Trophoblast cell (in vitro differentiated cells and primary cell): ENCODE measurements at regions not wholly inside any gene's neighbourhood (a gene's known extent, or its start where the extent isn't known, plus 50 kb on each side); places are given as distances from the start of the nearest gene placed in this dataset.

Experiments used
- DNase-seq, 2 donors: peaks; one replicate each; pipeline ENCODE4 v3.0.0-alpha.2; 2016
- H2AFZ ChIP-seq: 2 replicates; pipeline ENCODE4 v1.6.1; 2013; ENCODE audit warnings: low read length, moderate library complexity, mild to moderate bottlenecking; ENCODE audit not compliant: insufficient read depth, poor library complexity
- H2AK5ac ChIP-seq: 2 replicates; pipeline ENCODE4 v1.6.1; 2013; ENCODE audit warnings: mild to moderate bottlenecking, low read length
- H2BK120ac ChIP-seq: 2 replicates; pipeline ENCODE4 v1.6.1; 2013; ENCODE audit warnings: low read length, mild to moderate bottlenecking, moderate library complexity; ENCODE audit not compliant: insufficient read depth, poor library complexity
- H2BK12ac ChIP-seq: 2 replicates; pipeline ENCODE4 v1.6.1; 2013; ENCODE audit warnings: mild to moderate bottlenecking, low read length, moderate library complexity
- H2BK5ac ChIP-seq: 2 replicates; pipeline ENCODE4 v1.6.1; 2013; ENCODE audit warnings: low read length, low read depth, moderate library complexity, mild to moderate bottlenecking; ENCODE audit not compliant: poor library complexity
- H3K14ac ChIP-seq: 2 replicates; pipeline ENCODE4 v1.6.1; 2013; ENCODE audit warnings: mild to moderate bottlenecking, low read length
- H3K18ac ChIP-seq: 2 replicates; pipeline ENCODE4 v1.6.1; 2013; ENCODE audit warnings: mild to moderate bottlenecking, low read length
- H3K23ac ChIP-seq: 2 replicates; pipeline ENCODE4 v1.6.1; 2013; ENCODE audit warnings: low read length
- H3K27ac ChIP-seq: 2 replicates; pipeline ENCODE4 v1.5.1; 2013; ENCODE audit warnings: low read depth, mild to moderate bottlenecking, inconsistent platforms, low read length, moderate library complexity
- H3K27me3 ChIP-seq: 2 replicates; pipeline ENCODE4 v1.6.1; 2013; ENCODE audit warnings: inconsistent platforms, mild to moderate bottlenecking, low read length, moderate library complexity; ENCODE audit not compliant: insufficient read depth
- H3K36me3 ChIP-seq, 2 experiments: 1 replicate in 1 of 2; 2 replicates in 1 of 2; pipeline ENCODE4 v1.6.1; 2013; ENCODE audit warnings: low read length in 2 of 2, mild to moderate bottlenecking in 2 of 2, moderate library complexity in 1 of 2; ENCODE audit not compliant: insufficient read depth in 2 of 2, control insufficient read depth in 1 of 2
- H3K4ac ChIP-seq: 2 replicates; pipeline ENCODE4 v1.6.1; 2013; ENCODE audit warnings: low read depth, mild to moderate bottlenecking, low read length, moderate library complexity
- H3K4me1 ChIP-seq, 2 experiments: 1 replicate in 1 of 2; 2 replicates in 1 of 2; pipeline ENCODE4 v1.6.1; 2013; ENCODE audit warnings: low read length in 2 of 2, mild to moderate bottlenecking in 2 of 2, moderate library complexity in 1 of 2; ENCODE audit not compliant: insufficient read depth in 2 of 2, control insufficient read depth in 1 of 2
- H3K4me2 ChIP-seq: 2 replicates; pipeline ENCODE4 v1.6.1; 2013; ENCODE audit warnings: inconsistent platforms, mild to moderate bottlenecking, low read length, moderate library complexity
- H3K4me3 ChIP-seq: 2 replicates; pipeline ENCODE4 v1.5.1; 2013; ENCODE audit warnings: mild to moderate bottlenecking, low read depth, low read length, inconsistent platforms
- H3K79me1 ChIP-seq: one replicate; pipeline ENCODE4 v1.6.1; 2013; ENCODE audit warnings: low read length
- H3K79me2 ChIP-seq: 2 replicates; pipeline ENCODE4 v1.6.1; 2013; ENCODE audit warnings: low read length, mild to moderate bottlenecking; ENCODE audit not compliant: control insufficient read depth, insufficient read depth, poor library complexity
- H3K9ac ChIP-seq: 2 replicates; pipeline ENCODE4 v1.6.1; 2013; ENCODE audit warnings: mild to moderate bottlenecking, low read length
- H3K9me3 ChIP-seq: 2 replicates; pipeline ENCODE4 v1.6.1; 2013; ENCODE audit warnings: low read depth, mild to moderate bottlenecking, control low read depth, inconsistent platforms, low read length; ENCODE audit not compliant: insufficient read depth
- H4K12ac ChIP-seq: 2 replicates; pipeline ENCODE4 v1.6.1; 2013; ENCODE audit warnings: low read depth, mild to moderate bottlenecking, low read length, moderate library complexity
- H4K8ac ChIP-seq: 2 replicates; pipeline ENCODE4 v1.6.1; 2013; ENCODE audit warnings: low read depth, mild to moderate bottlenecking, low read length, moderate library complexity
- H4K91ac ChIP-seq: one replicate; pipeline ENCODE4 v1.6.1; 2013; ENCODE audit warnings: low read depth, mild to moderate bottlenecking, low read length, moderate library complexity
- WGBS: extraction: QIAGEN DNeasy Blood & Tissue Kit; methylation state at CpG from one replicate; pipeline ENCODE4 v1.1.7; 2013; ENCODE audit warnings: missing lambda C conversion rate; ENCODE audit not compliant: insufficient read length, insufficient coverage; ENCODE audit errors: extremely low coverage; 5-methylcytosine and 5-hydroxymethylcytosine counted together

- Histone ChIP-seq H3K14ac (no peak overlapping the region), H4K91ac (no peak overlapping the region), H4K12ac (no peak overlapping the region), H3K79me1 (no peaks in the 10 kb centered on the region), H2AFZ (no peak overlapping the region), H3K9me3 (no peaks in the 10 kb centered on the region), H3K23ac (no peak overlapping the region), H2BK120ac (no peak overlapping the region), H3K4me1 (peaks cover 0 to 6% of the 10 kb centered on the region in 2 experiments), H3K36me3 (no peaks in the 10 kb centered on the region), H4K8ac (no peak overlapping the region), H3K27me3 (no peaks in the 10 kb centered on the region), H3K27ac (no peak overlapping the region), H2AK5ac (no peak overlapping the region), H3K79me2 (no peaks in the 10 kb centered on the region), H3K4me2 (no peak overlapping the region), H3K18ac (no peak overlapping the region), H2BK5ac (no peak overlapping the region), H3K4me3 (no peak overlapping the region), H3K4ac (no peak overlapping the region), H2BK12ac (no peak overlapping the region), H3K9ac (no peak overlapping the region)
- WGBS, result no CpG with 5 or more reads among the region's 5 CpGs
- DNase-seq, result no peak
These were observed 171.5 kb upstream of the IRS2 start for GRCh38 chr13:109957875-109958274.

GRCh38 chr13:109955598-109955997, 169.2 kb upstream of the IRS2 start:
- Histone ChIP-seq H3K18ac (no peak overlapping the region), H4K8ac (no peak overlapping the region), H4K91ac (no peak overlapping the region), H3K36me3 (no peaks in the 10 kb centered on the region), H4K12ac (no peak overlapping the region), H3K4me1 (peaks cover 0 to 6% of the 10 kb centered on the region in 2 experiments), H2AFZ (no peak overlapping the region), H3K27ac (no peak overlapping the region), H3K4me3 (no peak overlapping the region), H3K23ac (no peak overlapping the region), H3K4me2 (no peak overlapping the region), H3K9me3 (peaks cover 1% of the 10 kb centered on the region), H3K4ac (no peak overlapping the region), H2BK5ac (no peak overlapping the region), H2BK12ac (no peak overlapping the region), H3K9ac (no peak overlapping the region), H3K27me3 (no peaks in the 10 kb centered on the region), H2BK120ac (no peak overlapping the region), H3K79me2 (no peaks in the 10 kb centered on the region), H3K14ac (no peak overlapping the region), H3K79me1 (no peaks in the 10 kb centered on the region), H2AK5ac (no peak overlapping the region)
- no CpG with 5 or more reads among the region's 3 CpGs for WGBS
- no peak for DNase-seq

DNA sequence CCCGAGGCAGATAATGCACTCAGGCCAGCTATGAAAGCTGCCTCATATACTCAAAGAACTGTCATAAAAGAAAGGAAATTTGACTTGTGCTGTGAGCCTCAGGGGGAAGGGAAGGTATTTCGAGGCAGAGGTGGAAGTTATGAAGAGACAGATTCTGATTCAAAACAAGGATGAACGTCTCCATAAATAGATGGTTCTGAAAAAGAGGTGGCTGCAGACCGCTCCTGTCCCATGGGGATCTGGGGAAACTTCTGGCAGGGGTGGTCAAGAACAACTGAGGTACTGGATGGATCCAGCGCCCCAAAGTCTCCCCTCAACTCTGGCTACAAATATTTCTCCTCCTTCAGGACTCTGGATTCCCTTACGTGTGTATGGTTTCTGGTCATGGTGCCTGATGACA, 168.1 kb upstream of the IRS2 start:
- H3K27ac ChIP-seq, result no peak overlapping the region
- H3K23ac ChIP-seq, result no peak overlapping the region
- no peak overlapping the region for H2BK120ac ChIP-seq
- H3K36me3 ChIP-seq, result no peaks in the 10 kb centered on the region
- H3K79me1 ChIP-seq, result no peaks in the 10 kb centered on the region
- H3K9me3 ChIP-seq, result peaks cover 1% of the 10 kb centered on the region
- H2AK5ac ChIP-seq, result no peak overlapping the region
- no peak overlapping the region for H3K4ac ChIP-seq
- WGBS, result no CpG with 5 or more reads among the region's 6 CpGs
- no peak overlapping the region for H4K12ac ChIP-seq
- peaks cover 0 to 6% of the 10 kb centered on the region in 2 experiments for H3K4me1 ChIP-seq
- H2BK12ac ChIP-seq, result no peak overlapping the region
- no peak overlapping the region for H4K8ac ChIP-seq
- no peak overlapping the region for H2BK5ac ChIP-seq
- H2AFZ ChIP-seq, result no peak overlapping the region
- H4K91ac ChIP-seq, result no peak overlapping the region
- no peak for DNase-seq
- no peak overlapping the region for H3K9ac ChIP-seq
- no peak overlapping the region for H3K14ac ChIP-seq
- no peak overlapping the region for H3K18ac ChIP-seq
- no peak overlapping the region for H3K4me2 ChIP-seq
- no peaks in the 10 kb centered on the region for H3K79me2 ChIP-seq
- no peaks in the 10 kb centered on the region for H3K27me3 ChIP-seq
- no peak overlapping the region for H3K4me3 ChIP-seq

- Histone ChIP-seq H2AFZ (no peak overlapping the region), H2BK120ac (no peak overlapping the region), H3K4ac (no peak overlapping the region), H4K8ac (no peak overlapping the region), H3K79me2 (no peaks in the 10 kb centered on the region), H3K23ac (no peak overlapping the region), H3K14ac (no peak overlapping the region), H3K36me3 (no peaks in the 10 kb centered on the region), H3K4me1 (peaks cover 0 to 6% of the 10 kb centered on the region in 2 experiments), H3K18ac (no peak overlapping the region), H2BK5ac (no peak overlapping the region), H4K12ac (no peak overlapping the region), H3K79me1 (no peaks in the 10 kb centered on the region), H3K27me3 (no peaks in the 10 kb centered on the region), H3K9ac (no peak overlapping the region), H3K27ac (no peak overlapping the region), H3K9me3 (peaks cover 1% of the 10 kb centered on the region), H3K4me2 (no peak overlapping the region), H4K91ac (no peak overlapping the region), H2AK5ac (no peak overlapping the region), H3K4me3 (no peak overlapping the region), H2BK12ac (no peak overlapping the region)
- no peak for DNase-seq
- whole genome bisulfite sequencing, result no CpG with 5 or more reads among the region's 1 CpG
These were observed 165.1 kb upstream of the IRS2 start for GRCh38 chr13:109951491-109951890.
